ENCODE measurements at regions not wholly inside any gene's neighbourhood (a gene's known extent, or its start where the extent isn't known, plus 50 kb on each side); places are given as distances from the start of the nearest gene placed in this dataset.
"Not testable (repeated sequence)": the region's sequence is repeated elsewhere in the genome, so short reads cannot be mapped to it uniquely, and the experiment has no call there.

DNA sequence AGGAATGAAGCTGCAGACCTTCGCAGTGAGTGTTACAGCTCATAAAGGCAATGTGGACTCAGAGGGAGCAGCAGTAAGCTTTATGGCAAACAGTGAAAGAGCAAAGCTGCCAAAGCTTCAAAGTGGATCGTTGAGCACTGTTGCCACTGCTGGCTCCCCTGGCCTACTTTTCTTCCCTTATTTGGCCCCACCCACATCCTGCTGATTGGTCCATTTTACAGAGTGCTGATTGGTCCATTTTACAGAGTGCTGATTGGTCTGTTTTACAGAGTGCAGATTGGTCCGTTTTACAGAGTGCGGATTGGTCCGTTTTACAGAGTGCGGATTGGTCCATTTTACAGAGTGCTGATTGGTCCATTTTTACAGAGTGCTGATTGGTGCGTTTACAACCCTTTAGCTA is 451.9 kb upstream of the NFE2L3 start:
- TF ChIP-seq TAF1 (IDR thresholded peaks at IDR 0.05; ENCODE audit: borderline replicate concordance, low read depth, low read length); POLR2A (IDR thresholded peaks at IDR 0.05; ENCODE audit: low read depth, low read length); POLR2AphosphoS5 (IDR thresholded peaks at IDR 0.05; ENCODE audit: low read depth, low read length): not testable (repeated sequence)
